Activated CD8-positive, alpha-beta memory T cell treated with anti-CD3 and anti-CD28 coated beads for 48 hours (primary cell): ENCODE measurements at regions not wholly inside any gene's neighbourhood (a gene's known extent, or its start where the extent isn't known, plus 50 kb on each side); places are given as distances from the start of the nearest gene placed in this dataset.
"Not testable (repeated sequence)": the region's sequence is repeated elsewhere in the genome, so short reads cannot be mapped to it uniquely, and the experiment has no call there.

Experiments
- DNase-seq, 3 experiments: peaks; one replicate each; pipeline ENCODE4 v3.0.0-alpha.2; 2020; ENCODE audit warnings: low read depth in 2 of 3, low spot score in 2 of 3

GRCh38 chr18:73563901-73564472, 583.6 kb downstream of the FBXO15 start:
- DNase-seq, result no peak

GRCh38 chr18:73563345-73563744, 584.3 kb downstream of the FBXO15 start:
- no peak for DNase-seq

GRCh38 chr18:73556904-73557303, 590.7 kb downstream of the FBXO15 start:
- no peak for DNase-seq

- no peak for DNase-seq
Measured at GRCh38 chr18:73552171-73552570, 595.5 kb downstream of the FBXO15 start.

GRCh38 chr18:73551211-73551610, 596.4 kb downstream of the FBXO15 start:
- DNase-seq, result no peak

- no peak for DNase-seq
Measured at GRCh38 chr18:73549236-73549635, 598.4 kb downstream of the FBXO15 start.

- DNase-seq, result no peak
Measured at GRCh38 chr18:73545472-73545871, 602.2 kb downstream of the FBXO15 start.

- DNase-seq, result no peak
Measured at GRCh38 chr18:73544617-73545016, 603.0 kb downstream of the FBXO15 start.

- DNase-seq, result no peak
Measured at GRCh38 chr18:73544032-73544431, 603.6 kb downstream of the FBXO15 start.

- DNase-seq, result no peak
Measured at GRCh38 chr18:73535990-73536389, 611.6 kb downstream of the FBXO15 start.

- no peak for DNase-seq
Measured at GRCh38 chr18:73535189-73535588, 612.4 kb downstream of the FBXO15 start.

GRCh38 chr18:73531601-73532000, 616.0 kb downstream of the FBXO15 start:
- no peak for DNase-seq

GRCh38 chr18:73528066-73528465, 619.6 kb downstream of the FBXO15 start:
- no peak for DNase-seq

GRCh38 chr18:73520229-73520628, 627.4 kb downstream of the FBXO15 start:
- no peak for DNase-seq

- not testable (repeated sequence) for DNase-seq
Measured at GRCh38 chr18:73516056-73516455, 631.6 kb downstream of the FBXO15 start.

- DNase-seq, result no peak
Measured at GRCh38 chr18:73514449-73514848, 633.2 kb downstream of the FBXO15 start.

GRCh38 chr18:73511771-73512503, 635.7 kb downstream of the FBXO15 start:
- no peak for DNase-seq

- no peak for DNase-seq
Measured at GRCh38 chr18:73509460-73509859, 638.2 kb downstream of the FBXO15 start.

- no peak for DNase-seq
Measured at GRCh38 chr18:73503326-73503725, 635.5 kb upstream of the NETO1 start.

GRCh38 chr18:73487966-73488365, 620.2 kb upstream of the NETO1 start:
- no peak for DNase-seq

- DNase-seq, result no peak
Measured at GRCh38 chr18:73485166-73485565, 617.4 kb upstream of the NETO1 start.

GRCh38 chr18:73482901-73483300, 615.1 kb upstream of the NETO1 start:
- no peak for DNase-seq

GRCh38 chr18:73479477-73479876, 611.7 kb upstream of the NETO1 start:
- no peak for DNase-seq
